HEK293 (cell line): ENCODE measurements at regions not wholly inside any gene's neighbourhood (a gene's known extent, or its start where the extent isn't known, plus 50 kb on each side); places are given as distances from the start of the nearest gene placed in this dataset.

Experiments used
- SP7 ChIP-seq: fragments of 450-650 bp; formaldehyde crosslinking; IDR thresholded peaks from 2 replicates; pipeline ENCODE4 v1.5.1; 2016; ENCODE audit warnings: missing biosample characterization, missing genetic modification characterization
- ZNF121 ChIP-seq: fragments of 450-650 bp; formaldehyde crosslinking; IDR thresholded peaks from 2 replicates; pipeline ENCODE4 v1.5.1; 2016; ENCODE audit warnings: missing biosample characterization, missing genetic modification characterization
- TF ChIP-seq, protein P1 (sequence below): fragments of 450-650 bp; formaldehyde crosslinking; IDR thresholded peaks from 2 replicates; pipeline ENCODE4 v1.5.1; 2016; ENCODE audit warnings: missing biosample characterization, missing genetic modification characterization
- TF ChIP-seq, protein P2 (sequence below): fragments of 450-650 bp; formaldehyde crosslinking; IDR thresholded peaks from 2 replicates; pipeline ENCODE4 v1.5.1; 2016; ENCODE audit warnings: missing biosample characterization, missing genetic modification characterization
- TF ChIP-seq, protein P3 (sequence below): fragments of 450-650 bp; formaldehyde crosslinking; IDR thresholded peaks from 2 replicates; pipeline ENCODE4 v1.5.1; 2017; ENCODE audit warnings: missing biosample characterization, mild to moderate bottlenecking, missing genetic modification characterization, moderate library complexity
- TF ChIP-seq, protein P4 (sequence below): fragments of 450-650 bp; IDR thresholded peaks from 2 replicates; pipeline ENCODE4 v1.5.1; 2018; ENCODE audit warnings: missing biosample characterization, mild to moderate bottlenecking, missing genetic modification characterization
- TF ChIP-seq, protein P5 (sequence below): fragments of 450-650 bp; formaldehyde crosslinking; IDR thresholded peaks from 2 replicates; pipeline ENCODE4 v1.5.1; 2016; ENCODE audit warnings: missing biosample characterization, missing genetic modification characterization
- TF ChIP-seq, protein P6 (sequence below): fragments of 450-650 bp; formaldehyde crosslinking; IDR thresholded peaks from 2 replicates; pipeline ENCODE4 v1.5.1; 2016; ENCODE audit warnings: missing biosample characterization, missing genetic modification characterization
- TF ChIP-seq, protein P7 (sequence below): IDR thresholded peaks from 2 replicates; pipeline ENCODE4 v1.6.1; 2011; ENCODE audit warnings: mild to moderate bottlenecking, low read depth, low read length, borderline replicate concordance

DNA sequence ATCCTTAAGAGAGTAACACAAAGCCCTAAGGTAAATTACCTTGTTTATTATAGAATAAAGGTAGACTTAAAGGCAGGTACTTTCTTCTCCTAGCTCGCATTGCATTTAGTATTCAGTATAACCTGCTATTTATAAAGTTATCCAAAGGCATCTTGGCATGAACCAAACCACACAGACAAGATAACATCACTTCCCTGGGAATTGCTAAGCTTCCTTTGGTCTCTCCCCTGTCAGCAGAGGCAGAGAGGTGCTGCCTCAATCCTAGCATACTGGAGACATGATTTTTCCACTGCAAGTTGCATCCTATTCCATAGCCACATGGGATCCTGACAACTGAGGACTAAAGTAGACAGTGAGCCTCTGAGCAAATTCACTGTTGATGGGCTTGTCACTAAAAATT is 101.7 kb upstream of the IL6 start:
- TF ChIP-seq, protein P1, sequence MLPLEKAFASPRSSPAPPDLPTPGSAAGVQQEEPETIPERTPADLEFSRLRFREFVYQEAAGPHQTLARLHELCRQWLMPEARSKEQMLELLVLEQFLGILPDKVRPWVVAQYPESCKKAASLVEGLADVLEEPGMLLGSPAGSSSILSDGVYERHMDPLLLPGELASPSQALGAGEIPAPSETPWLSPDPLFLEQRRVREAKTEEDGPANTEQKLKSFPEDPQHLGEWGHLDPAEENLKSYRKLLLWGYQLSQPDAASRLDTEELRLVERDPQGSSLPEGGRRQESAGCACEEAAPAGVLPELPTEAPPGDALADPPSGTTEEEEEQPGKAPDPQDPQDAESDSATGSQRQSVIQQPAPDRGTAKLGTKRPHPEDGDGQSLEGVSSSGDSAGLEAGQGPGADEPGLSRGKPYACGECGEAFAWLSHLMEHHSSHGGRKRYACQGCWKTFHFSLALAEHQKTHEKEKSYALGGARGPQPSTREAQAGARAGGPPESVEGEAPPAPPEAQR (tag by site-specific recombination): no peak
- TF ChIP-seq, protein P2, sequence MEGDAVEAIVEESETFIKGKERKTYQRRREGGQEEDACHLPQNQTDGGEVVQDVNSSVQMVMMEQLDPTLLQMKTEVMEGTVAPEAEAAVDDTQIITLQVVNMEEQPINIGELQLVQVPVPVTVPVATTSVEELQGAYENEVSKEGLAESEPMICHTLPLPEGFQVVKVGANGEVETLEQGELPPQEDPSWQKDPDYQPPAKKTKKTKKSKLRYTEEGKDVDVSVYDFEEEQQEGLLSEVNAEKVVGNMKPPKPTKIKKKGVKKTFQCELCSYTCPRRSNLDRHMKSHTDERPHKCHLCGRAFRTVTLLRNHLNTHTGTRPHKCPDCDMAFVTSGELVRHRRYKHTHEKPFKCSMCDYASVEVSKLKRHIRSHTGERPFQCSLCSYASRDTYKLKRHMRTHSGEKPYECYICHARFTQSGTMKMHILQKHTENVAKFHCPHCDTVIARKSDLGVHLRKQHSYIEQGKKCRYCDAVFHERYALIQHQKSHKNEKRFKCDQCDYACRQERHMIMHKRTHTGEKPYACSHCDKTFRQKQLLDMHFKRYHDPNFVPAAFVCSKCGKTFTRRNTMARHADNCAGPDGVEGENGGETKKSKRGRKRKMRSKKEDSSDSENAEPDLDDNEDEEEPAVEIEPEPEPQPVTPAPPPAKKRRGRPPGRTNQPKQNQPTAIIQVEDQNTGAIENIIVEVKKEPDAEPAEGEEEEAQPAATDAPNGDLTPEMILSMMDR: no peak
- no peak for TF ChIP-seq SP7 (tag by site-specific recombination)
- TF ChIP-seq, protein P3, sequence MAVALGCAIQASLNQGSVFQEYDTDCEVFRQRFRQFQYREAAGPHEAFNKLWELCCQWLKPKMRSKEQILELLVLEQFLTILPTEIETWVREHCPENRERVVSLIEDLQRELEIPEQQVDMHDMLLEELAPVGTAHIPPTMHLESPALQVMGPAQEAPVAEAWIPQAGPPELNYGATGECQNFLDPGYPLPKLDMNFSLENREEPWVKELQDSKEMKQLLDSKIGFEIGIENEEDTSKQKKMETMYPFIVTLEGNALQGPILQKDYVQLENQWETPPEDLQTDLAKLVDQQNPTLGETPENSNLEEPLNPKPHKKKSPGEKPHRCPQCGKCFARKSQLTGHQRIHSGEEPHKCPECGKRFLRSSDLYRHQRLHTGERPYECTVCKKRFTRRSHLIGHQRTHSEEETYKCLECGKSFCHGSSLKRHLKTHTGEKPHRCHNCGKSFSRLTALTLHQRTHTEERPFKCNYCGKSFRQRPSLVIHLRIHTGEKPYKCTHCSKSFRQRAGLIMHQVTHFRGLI (tag by site-specific recombination): no peak
- TF ChIP-seq, protein P4, sequence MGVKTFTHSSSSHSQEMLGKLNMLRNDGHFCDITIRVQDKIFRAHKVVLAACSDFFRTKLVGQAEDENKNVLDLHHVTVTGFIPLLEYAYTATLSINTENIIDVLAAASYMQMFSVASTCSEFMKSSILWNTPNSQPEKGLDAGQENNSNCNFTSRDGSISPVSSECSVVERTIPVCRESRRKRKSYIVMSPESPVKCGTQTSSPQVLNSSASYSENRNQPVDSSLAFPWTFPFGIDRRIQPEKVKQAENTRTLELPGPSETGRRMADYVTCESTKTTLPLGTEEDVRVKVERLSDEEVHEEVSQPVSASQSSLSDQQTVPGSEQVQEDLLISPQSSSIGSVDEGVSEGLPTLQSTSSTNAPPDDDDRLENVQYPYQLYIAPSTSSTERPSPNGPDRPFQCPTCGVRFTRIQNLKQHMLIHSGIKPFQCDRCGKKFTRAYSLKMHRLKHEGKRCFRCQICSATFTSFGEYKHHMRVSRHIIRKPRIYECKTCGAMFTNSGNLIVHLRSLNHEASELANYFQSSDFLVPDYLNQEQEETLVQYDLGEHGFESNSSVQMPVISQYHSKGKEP: no peak
- TF ChIP-seq, protein P5, sequence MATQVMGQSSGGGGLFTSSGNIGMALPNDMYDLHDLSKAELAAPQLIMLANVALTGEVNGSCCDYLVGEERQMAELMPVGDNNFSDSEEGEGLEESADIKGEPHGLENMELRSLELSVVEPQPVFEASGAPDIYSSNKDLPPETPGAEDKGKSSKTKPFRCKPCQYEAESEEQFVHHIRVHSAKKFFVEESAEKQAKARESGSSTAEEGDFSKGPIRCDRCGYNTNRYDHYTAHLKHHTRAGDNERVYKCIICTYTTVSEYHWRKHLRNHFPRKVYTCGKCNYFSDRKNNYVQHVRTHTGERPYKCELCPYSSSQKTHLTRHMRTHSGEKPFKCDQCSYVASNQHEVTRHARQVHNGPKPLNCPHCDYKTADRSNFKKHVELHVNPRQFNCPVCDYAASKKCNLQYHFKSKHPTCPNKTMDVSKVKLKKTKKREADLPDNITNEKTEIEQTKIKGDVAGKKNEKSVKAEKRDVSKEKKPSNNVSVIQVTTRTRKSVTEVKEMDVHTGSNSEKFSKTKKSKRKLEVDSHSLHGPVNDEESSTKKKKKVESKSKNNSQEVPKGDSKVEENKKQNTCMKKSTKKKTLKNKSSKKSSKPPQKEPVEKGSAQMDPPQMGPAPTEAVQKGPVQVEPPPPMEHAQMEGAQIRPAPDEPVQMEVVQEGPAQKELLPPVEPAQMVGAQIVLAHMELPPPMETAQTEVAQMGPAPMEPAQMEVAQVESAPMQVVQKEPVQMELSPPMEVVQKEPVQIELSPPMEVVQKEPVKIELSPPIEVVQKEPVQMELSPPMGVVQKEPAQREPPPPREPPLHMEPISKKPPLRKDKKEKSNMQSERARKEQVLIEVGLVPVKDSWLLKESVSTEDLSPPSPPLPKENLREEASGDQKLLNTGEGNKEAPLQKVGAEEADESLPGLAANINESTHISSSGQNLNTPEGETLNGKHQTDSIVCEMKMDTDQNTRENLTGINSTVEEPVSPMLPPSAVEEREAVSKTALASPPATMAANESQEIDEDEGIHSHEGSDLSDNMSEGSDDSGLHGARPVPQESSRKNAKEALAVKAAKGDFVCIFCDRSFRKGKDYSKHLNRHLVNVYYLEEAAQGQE: no peak
- no peak for TF ChIP-seq ZNF121 (tag by site-specific recombination)
- TF ChIP-seq, protein P6, sequence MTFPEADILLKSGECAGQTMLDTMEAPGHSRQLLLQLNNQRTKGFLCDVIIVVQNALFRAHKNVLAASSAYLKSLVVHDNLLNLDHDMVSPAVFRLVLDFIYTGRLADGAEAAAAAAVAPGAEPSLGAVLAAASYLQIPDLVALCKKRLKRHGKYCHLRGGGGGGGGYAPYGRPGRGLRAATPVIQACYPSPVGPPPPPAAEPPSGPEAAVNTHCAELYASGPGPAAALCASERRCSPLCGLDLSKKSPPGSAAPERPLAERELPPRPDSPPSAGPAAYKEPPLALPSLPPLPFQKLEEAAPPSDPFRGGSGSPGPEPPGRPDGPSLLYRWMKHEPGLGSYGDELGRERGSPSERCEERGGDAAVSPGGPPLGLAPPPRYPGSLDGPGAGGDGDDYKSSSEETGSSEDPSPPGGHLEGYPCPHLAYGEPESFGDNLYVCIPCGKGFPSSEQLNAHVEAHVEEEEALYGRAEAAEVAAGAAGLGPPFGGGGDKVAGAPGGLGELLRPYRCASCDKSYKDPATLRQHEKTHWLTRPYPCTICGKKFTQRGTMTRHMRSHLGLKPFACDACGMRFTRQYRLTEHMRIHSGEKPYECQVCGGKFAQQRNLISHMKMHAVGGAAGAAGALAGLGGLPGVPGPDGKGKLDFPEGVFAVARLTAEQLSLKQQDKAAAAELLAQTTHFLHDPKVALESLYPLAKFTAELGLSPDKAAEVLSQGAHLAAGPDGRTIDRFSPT: no peak
- TF ChIP-seq, protein P7, sequence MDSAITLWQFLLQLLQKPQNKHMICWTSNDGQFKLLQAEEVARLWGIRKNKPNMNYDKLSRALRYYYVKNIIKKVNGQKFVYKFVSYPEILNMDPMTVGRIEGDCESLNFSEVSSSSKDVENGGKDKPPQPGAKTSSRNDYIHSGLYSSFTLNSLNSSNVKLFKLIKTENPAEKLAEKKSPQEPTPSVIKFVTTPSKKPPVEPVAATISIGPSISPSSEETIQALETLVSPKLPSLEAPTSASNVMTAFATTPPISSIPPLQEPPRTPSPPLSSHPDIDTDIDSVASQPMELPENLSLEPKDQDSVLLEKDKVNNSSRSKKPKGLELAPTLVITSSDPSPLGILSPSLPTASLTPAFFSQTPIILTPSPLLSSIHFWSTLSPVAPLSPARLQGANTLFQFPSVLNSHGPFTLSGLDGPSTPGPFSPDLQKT: no peak
